Activated CD8-positive, alpha-beta memory T cell treated with anti-CD3 and anti-CD28 coated beads, Interleukin-2, amount 50 U/mL, for 4 hours (primary cell): ENCODE measurements at regions not wholly inside any gene's neighbourhood (a gene's known extent, or its start where the extent isn't known, plus 50 kb on each side); places are given as distances from the start of the nearest gene placed in this dataset.

ENCODE experiments used
- DNase-seq: peaks from one replicate; pipeline ENCODE4 v3.0.0-alpha.2; 2020

- no peak for DNase-seq
These were observed 113.3 kb downstream of the LINC00237 start for GRCh38 chr20:20992686-20993360.

- no peak for DNase-seq
These were observed 113.9 kb downstream of the LINC00237 start for GRCh38 chr20:20992277-20992676.

- DNase-seq, result no peak
These were observed 117.1 kb downstream of the LINC00237 start for GRCh38 chr20:20989081-20989480.

GRCh38 chr20:20979934-20980333 is 126.2 kb downstream of the LINC00237 start:
- DNase-seq, result no peak

- no peak for DNase-seq
These were observed 128.4 kb downstream of the LINC00237 start for GRCh38 chr20:20977786-20978185.

- DNase-seq, result no peak
These were observed 133.7 kb downstream of the LINC00237 start for GRCh38 chr20:20972490-20972889.

- no peak for DNase-seq
These were observed 134.3 kb downstream of the LINC00237 start for GRCh38 chr20:20971810-20972209.

- DNase-seq, result no peak
These were observed 135.3 kb downstream of the LINC00237 start for GRCh38 chr20:20970841-20971240.

GRCh38 chr20:20969701-20970280 is 136.4 kb downstream of the LINC00237 start:
- DNase-seq, result no peak

GRCh38 chr20:20967564-20968184 is 138.5 kb downstream of the LINC00237 start:
- DNase-seq, result no peak

- no peak for DNase-seq
These were observed 140.0 kb downstream of the LINC00237 start for GRCh38 chr20:20966171-20966570.

- no peak for DNase-seq
These were observed 147.0 kb downstream of the LINC00237 start for GRCh38 chr20:20959031-20959755.

GRCh38 chr20:20956513-20956931 is 149.6 kb downstream of the LINC00237 start:
- DNase-seq, result no peak

- DNase-seq, result no peak
These were observed 150.3 kb downstream of the LINC00237 start for GRCh38 chr20:20955892-20956291.

GRCh38 chr20:20953738-20954618 is 152.2 kb downstream of the LINC00237 start:
- DNase-seq, result no peak

GRCh38 chr20:20950620-20951019 is 155.5 kb downstream of the LINC00237 start:
- DNase-seq, result no peak

- DNase-seq, result no peak
These were observed 159.9 kb downstream of the LINC00237 start for GRCh38 chr20:20946122-20946759.

- DNase-seq, result no peak
These were observed 164.7 kb downstream of the LINC00237 start for GRCh38 chr20:20941468-20941889.

- DNase-seq, result no peak
These were observed 167.2 kb downstream of the LINC00237 start for GRCh38 chr20:20939006-20939405.

GRCh38 chr20:20938599-20938998 is 167.6 kb downstream of the LINC00237 start:
- no peak for DNase-seq

GRCh38 chr20:20938131-20938530 is 168.0 kb downstream of the LINC00237 start:
- no peak for DNase-seq
